ENCODE measurements at regions not wholly inside any gene's neighbourhood (a gene's known extent, or its start where the extent isn't known, plus 50 kb on each side); places are given as distances from the start of the nearest gene placed in this dataset.

GRCh38 chr6:163902993-163903392 lies 488.5 kb downstream of the QKI start:
- WGBS, 2 donors (ENCODE audit: low coverage in 1 of 2) = 78 to 100% methylated on average over 3 to 6 of the region's 8 CpGs
- Histone ChIP-seq H3K9me3 (peaks cover 0 to under 1% (median 0%) of the 10 kb centered on the region in 3 donors), H3K27ac (no peak overlapping the region), H3K4me1 (no peaks in the 10 kb centered on the region), H3K36me3 (no peaks in the 10 kb centered on the region), H3K4me3 (no peak overlapping the region), H3K27me3 (no peaks in the 10 kb centered on the region)
- ATAC-seq = no peak
- no peak for TF ChIP-seq POLR2AphosphoS5 (IDR thresholded peaks at IDR 0.05)

GRCh38 chr6:163901681-163902080 lies 487.2 kb downstream of the QKI start:
- no peak for ATAC-seq
- WGBS, 2 donors (ENCODE audit: low coverage in 1 of 2) = 88 to 95% methylated on average over 2 to 3 of the region's 5 CpGs
- H3K4me1 ChIP-seq = peaks cover 0 to 2% (median 0%) of the 10 kb centered on the region in 3 donors
- TF ChIP-seq POLR2A (IDR thresholded peaks at IDR 0.05) = no peak
- TF ChIP-seq CTCF (IDR thresholded peaks at IDR 0.05) = no peak
- no peak for TF ChIP-seq POLR2AphosphoS5 (IDR thresholded peaks at IDR 0.05)
- TF ChIP-seq EP300 (IDR thresholded peaks at IDR 0.05) = no peak
- H3K27me3 ChIP-seq = no peaks in the 10 kb centered on the region
- H3K27ac ChIP-seq = no peak overlapping the region
- H3K9me3 ChIP-seq = peaks cover 0 to 4% (median 0%) of the 10 kb centered on the region in 3 donors
- H3K36me3 ChIP-seq = no peaks in the 10 kb centered on the region
- no peak overlapping the region for H3K4me3 ChIP-seq

- ATAC-seq = no peak
- Histone ChIP-seq H3K36me3 (no peaks in the 10 kb centered on the region), H3K27ac (no peak overlapping the region), H3K27me3 (no peaks in the 10 kb centered on the region), H3K4me3 (no peak overlapping the region), H3K9me3 (peaks cover 0 to 4% (median 0%) of the 10 kb centered on the region in 3 donors), H3K4me1 (peaks cover 0 to 6% (median 0%) of the 10 kb centered on the region in 3 donors)
- WGBS, 2 donors (ENCODE audit: low coverage in 1 of 2) = 80% methylated on average over 2 of the region's 4 CpGs; no CpG with 5 or more reads in 1 of the 2 donors
- no peak for TF ChIP-seq POLR2AphosphoS5 (IDR thresholded peaks at IDR 0.05)
- no peak for TF ChIP-seq POLR2A (IDR thresholded peaks at IDR 0.05)
- TF ChIP-seq CTCF (IDR thresholded peaks at IDR 0.05) = no peak
- no peak for TF ChIP-seq EP300 (IDR thresholded peaks at IDR 0.05)
Observed at GRCh38 chr6:163900570-163900969, 486.1 kb downstream of the QKI start.

GRCh38 chr6:163897669-163898068 lies 483.2 kb downstream of the QKI start:
- ATAC-seq = peak; percentile 36
- H3K36me3 ChIP-seq = no peaks in the 10 kb centered on the region
- H3K9me3 ChIP-seq = peaks cover 0 to 4% (median 0%) of the 10 kb centered on the region in 3 donors
- WGBS, 2 donors (ENCODE audit: low coverage in 1 of 2) = 78% methylated on average over 4 of the region's 4 CpGs; no CpG with 5 or more reads in 1 of the 2 donors
- peak overlapping the region in 1 of 4 donors; percentile 21 for H3K27ac ChIP-seq
- peaks cover 0 to 6% (median 0%) of the 10 kb centered on the region in 3 donors for H3K4me1 ChIP-seq
- no peak overlapping the region for H3K4me3 ChIP-seq
- TF ChIP-seq EP300 (IDR thresholded peaks at IDR 0.05) (no peak), CTCF (IDR thresholded peaks at IDR 0.05) (no peak), POLR2A (IDR thresholded peaks at IDR 0.05) (no peak), POLR2AphosphoS5 (IDR thresholded peaks at IDR 0.05) (peak; percentile 13)
- no peaks in the 10 kb centered on the region for H3K27me3 ChIP-seq

- peak; percentile 28 for TF ChIP-seq POLR2AphosphoS5 (IDR thresholded peaks at IDR 0.05)
- no peak for TF ChIP-seq EP300 (IDR thresholded peaks at IDR 0.05)
- TF ChIP-seq CTCF (IDR thresholded peaks at IDR 0.05) = no peak
- no peak for TF ChIP-seq POLR2A (IDR thresholded peaks at IDR 0.05)
- WGBS, 2 donors (ENCODE audit: low coverage in 1 of 2) = 33 to 54% methylated on average over 1 to 3 of the region's 8 CpGs
- Histone ChIP-seq H3K27ac (peak overlapping the region in 2 of 4 donors; percentile 11 to 21), H3K9me3 (peaks cover 0 to 4% (median 0%) of the 10 kb centered on the region in 3 donors), H3K4me1 (peaks cover 0 to 6% (median 0%) of the 10 kb centered on the region in 3 donors), H3K27me3 (no peaks in the 10 kb centered on the region), H3K36me3 (no peaks in the 10 kb centered on the region), H3K4me3 (no peak overlapping the region)
- ATAC-seq = peak; percentile 88
Observed at GRCh38 chr6:163897030-163897429, 482.5 kb downstream of the QKI start.
